Fibroblast of the conjunctiva (primary cell): ENCODE measurements at regions not wholly inside any gene's neighbourhood (a gene's known extent, or its start where the extent isn't known, plus 50 kb on each side); places are given as distances from the start of the nearest gene placed in this dataset.

Experiments
- DNase-seq: peaks from one replicate; pipeline ENCODE4 v3.0.0-alpha.2; 2010; ENCODE audit warnings: low read depth

GRCh38 chr1:232891656-232892317 is 58.6 kb upstream of the NTPCR start:
- no peak for DNase-seq

- no peak for DNase-seq
Observed at GRCh38 chr1:232893481-232894313, 56.7 kb upstream of the NTPCR start.

GRCh38 chr1:232894436-232894835 is 56.0 kb upstream of the NTPCR start:
- no peak for DNase-seq

GRCh38 chr1:232897949-232898465 is 52.4 kb upstream of the NTPCR start:
- no peak for DNase-seq

GRCh38 chr1:232899268-232899667 is 51.1 kb upstream of the NTPCR start:
- DNase-seq = no peak

- DNase-seq = no peak
Observed at GRCh38 chr1:232899839-232900238, 50.6 kb upstream of the NTPCR start.
